Embryonic facial prominence (tissue), 1 donor: ENCODE measurements at regions not wholly inside any gene's neighbourhood (a gene's known extent, or its start where the extent isn't known, plus 50 kb on each side); places are given as distances from the start of the nearest gene placed in this dataset.

ENCODE experiments used
- DNase-seq: peaks from one replicate; pipeline ENCODE4 v3.0.0-alpha.2; 2016; ENCODE audit errors: extremely low spot score

- DNase-seq = no peak
Observed at GRCh38 chr13:73404581-73404980, 345.8 kb downstream of the KLF5 start.

DNA sequence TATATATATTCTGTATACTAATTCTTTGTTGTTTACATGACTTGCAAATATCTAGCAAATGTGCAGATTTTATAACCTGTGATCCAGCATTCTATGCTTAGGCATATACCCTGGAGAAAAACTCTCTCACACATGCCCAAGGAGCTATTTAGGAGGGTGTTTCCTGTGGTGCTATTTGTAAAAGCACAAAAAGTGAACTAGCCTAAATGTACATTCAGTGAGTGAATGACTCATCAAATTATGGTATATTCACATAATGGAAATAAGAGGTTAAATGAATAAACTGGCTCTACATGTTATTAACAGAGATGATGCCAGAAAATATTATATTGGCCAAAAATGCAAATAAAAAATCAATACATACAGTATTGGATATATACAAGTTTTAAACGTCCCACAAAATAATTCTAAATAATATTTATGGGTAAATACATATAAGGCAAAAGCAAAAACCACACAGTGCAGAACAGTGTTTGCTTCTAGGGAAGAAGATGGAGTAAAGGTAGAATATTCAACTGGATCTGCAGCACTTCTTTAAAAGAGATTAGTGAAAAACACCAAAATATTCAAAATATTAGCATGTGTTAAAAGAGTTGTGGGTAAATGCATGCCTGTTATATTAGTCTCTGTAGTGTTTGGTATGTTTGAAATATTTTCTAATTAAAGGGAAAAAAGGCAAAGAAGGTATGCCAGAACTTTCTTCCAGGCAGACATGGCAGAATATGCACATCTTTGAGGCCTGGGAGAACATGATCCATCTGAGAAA, 344.7 kb downstream of the KLF5 start:
- no peak for DNase-seq

- no peak for DNase-seq
Observed at GRCh38 chr13:73401769-73402168, 343.0 kb downstream of the KLF5 start.

GRCh38 chr13:73399347-73400216, 340.8 kb downstream of the KLF5 start:
- peak; percentile 44 for DNase-seq

- no peak for DNase-seq
Observed at GRCh38 chr13:73397496-73398305, 338.9 kb downstream of the KLF5 start.

GRCh38 chr13:73394066-73394465, 335.3 kb downstream of the KLF5 start:
- DNase-seq = no peak

GRCh38 chr13:73390100-73390499, 331.3 kb downstream of the KLF5 start:
- no peak for DNase-seq

DNA sequence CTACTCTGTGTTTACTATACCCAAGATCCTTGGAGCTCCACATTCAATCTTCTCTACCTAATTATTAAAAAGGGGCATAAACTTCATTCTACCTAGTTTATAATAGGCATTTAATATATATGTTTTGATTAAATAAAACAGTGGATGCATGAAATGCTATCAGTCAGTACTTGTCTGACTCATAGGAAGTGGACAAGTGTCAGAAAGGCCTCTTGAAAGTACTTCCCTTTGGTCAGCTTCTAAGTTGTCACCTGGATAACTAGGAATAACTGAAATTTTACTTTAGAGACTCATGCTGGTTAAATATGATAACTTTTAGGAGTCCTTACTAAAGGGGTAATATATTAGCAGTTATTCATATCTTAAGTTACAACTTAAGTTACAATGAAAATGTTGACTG, 329.8 kb downstream of the KLF5 start:
- DNase-seq = no peak

DNA sequence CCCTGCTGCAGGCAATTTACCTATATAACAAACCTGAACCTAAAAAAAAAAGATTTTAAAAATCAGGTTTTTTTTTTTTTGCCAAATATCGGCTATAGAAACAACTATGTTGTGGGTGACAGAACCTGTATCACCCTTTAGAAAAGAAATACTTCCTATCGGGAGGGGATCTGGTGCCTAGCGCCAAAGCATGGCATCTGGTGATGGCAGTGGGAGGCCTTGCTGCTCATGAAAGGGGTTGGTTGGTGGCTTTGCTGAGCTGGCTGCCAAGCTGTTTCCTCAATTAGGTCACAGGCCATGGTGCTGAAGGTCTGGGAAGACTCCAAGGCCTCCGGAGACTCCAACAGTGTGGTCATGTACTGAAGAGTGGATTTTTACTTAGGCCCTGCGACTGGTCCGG, 328.5 kb downstream of the KLF5 start:
- no peak for DNase-seq

- DNase-seq = no peak
Observed at GRCh38 chr13:73385848-73386247, 327.0 kb downstream of the KLF5 start.

DNA sequence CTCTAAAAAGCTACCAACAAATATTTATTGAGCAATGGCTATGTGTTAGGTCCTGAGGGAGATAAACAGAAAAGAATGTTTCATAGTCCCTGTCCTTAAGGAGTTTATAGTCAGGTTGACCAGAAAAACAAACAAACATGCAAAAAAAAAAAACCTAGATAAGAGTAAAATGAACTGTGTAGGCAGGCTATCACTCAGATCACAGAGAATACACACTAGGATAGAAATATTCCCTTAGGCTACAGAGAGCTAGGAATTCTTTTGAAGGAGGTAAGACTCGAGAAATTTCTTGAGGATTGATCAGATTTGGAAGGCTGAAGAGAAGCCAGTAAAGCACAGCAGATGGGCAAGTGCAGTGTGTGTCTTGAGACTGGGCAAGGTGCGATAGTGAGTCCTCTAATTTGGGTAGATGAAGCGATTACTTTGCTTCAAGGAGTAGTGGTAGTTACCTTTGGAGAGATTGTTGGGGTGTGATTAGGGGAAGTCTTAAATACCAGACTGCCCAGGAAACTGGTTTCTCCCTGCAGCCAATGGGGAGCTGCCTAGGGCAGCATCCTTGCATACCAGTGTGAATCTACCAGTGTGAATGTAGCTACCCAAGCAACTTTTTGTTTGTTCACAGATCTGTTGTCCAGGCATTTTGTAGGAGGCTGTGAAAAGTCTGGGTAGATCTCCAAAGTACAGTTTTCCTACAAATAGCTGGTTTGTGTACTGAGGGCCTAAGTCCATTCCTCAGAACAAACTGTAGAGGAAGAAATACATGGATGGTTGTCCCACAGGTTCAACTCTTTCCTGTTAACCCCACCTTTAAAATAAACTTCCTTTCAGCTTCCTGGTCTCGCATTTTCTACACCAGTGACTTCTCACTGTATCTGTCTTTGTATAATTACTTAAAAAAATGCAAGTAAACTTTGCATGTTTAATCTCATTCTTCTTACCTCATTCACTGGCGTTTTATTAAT, 314.1 kb downstream of the KLF5 start:
- DNase-seq = no peak

GRCh38 chr13:73370066-73370465, 311.3 kb downstream of the KLF5 start:
- DNase-seq = no peak

DNA sequence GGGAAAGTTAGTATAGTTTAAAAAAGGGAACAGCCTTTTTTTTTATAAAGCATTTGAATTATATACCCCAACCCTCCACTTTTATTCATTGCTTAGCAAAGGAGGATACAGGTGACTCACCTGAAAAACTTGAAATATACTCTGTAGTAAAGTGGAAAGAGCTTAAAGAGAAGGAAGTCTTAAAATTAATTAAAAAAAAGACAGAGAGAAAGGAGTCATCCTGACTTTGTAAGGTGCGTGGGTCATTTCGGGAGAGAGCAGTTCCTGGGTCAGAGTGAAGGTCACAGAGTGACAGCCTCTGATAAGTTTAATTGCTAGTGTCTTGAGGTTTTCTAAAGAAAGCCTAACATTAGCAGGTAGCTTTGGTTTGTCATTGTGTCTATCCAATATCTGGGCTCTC, 310.3 kb downstream of the KLF5 start:
- DNase-seq = no peak

DNA sequence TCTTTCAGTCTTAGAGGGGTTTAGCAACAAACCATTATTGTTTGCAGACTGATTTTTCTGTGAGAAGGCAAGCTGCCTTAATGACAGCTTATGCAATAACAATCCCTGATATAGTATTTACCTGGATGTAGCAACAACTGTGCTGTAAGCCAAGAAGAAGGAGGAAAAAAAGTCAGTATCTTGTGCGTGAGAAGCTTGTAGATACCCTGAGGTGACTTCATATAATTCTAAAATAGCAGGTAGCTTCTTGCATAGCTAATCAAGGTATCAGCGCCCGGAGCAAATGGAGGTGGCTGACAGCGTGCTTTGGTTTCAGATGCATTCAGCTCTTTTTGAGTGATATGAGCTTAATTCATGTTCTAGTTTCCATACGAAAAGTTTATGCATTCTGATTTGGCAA, 309.8 kb downstream of the KLF5 start:
- peak; percentile 29 for DNase-seq

DNA sequence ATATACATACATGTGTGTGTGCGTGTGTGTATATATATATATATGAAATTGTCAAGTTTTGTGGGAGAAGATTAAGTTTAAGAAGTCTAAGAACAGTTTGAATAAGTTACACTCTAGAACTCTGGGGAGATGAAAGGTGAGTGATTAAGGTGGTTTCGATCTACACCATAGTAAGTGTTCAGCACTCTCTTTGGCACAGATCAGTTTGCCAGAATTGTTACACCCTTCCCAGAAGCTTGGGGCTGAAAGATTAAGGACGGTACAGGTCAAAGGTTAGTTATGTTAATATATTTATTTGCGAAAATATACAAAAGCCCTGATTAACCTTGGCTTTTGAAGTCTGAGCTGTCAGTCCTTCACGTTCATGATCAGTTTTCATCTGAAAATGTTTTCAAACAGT, 309.1 kb downstream of the KLF5 start:
- no peak for DNase-seq

DNA sequence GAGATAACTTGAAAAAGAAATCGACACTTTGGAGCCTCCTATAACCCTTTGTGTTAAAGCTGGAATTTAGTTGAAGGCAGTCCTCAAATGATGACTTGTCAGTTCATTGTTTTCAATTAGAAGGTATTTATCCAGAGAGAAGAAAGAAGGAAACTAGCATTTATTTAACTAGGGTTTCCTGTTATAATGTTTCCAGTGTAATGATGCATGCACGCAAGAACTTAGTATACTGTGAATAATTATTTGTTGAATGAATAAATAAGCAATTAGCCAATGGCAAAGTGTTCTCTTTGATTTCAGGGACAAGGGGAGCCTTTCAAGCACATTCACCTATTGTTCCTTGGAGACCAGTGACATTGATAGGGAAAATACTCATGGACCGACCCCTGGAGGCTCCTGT, 307.4 kb downstream of the KLF5 start:
- DNase-seq = no peak

- DNase-seq = no peak
Observed at GRCh38 chr13:73365681-73366080, 306.9 kb downstream of the KLF5 start.

DNA sequence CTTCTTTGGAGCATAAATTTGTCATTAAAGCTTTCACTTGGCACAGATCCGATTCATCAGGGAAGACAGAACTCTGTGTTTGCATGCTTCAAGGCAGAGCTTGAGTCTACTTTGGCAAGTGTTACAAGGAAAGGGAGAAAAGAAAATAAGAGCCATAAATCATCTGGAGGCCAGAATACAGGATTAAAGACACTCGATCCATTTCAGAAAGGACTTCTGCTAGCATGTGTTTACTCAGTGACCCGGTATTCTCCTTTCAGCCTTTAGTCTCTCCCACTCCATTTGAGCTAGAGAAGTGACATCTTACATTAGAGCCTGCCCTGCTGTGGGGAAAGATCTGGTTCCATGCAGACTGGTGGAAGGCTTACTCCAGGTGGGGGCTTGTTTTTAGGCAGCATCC, 306.4 kb downstream of the KLF5 start:
- no peak for DNase-seq

DNA sequence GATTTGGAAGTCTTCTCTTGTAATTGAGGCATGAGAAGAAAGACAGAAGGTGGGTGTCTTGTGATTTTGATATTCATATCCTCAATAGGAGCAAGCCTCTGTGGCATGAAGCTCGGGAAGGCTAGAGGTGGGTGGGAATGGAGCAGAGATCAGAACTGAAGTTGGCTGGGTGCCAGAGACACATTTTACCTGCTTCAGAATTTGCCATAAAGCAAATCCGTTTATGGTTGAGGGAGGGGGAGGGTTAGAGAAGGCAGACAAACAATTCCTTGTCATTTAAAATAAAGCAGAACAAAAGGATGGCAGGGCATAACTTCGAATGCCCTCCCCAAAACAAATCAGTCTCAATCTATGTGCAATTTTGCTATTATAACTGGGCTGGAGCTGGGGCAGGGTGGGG, 305.9 kb downstream of the KLF5 start:
- DNase-seq = no peak

DNA sequence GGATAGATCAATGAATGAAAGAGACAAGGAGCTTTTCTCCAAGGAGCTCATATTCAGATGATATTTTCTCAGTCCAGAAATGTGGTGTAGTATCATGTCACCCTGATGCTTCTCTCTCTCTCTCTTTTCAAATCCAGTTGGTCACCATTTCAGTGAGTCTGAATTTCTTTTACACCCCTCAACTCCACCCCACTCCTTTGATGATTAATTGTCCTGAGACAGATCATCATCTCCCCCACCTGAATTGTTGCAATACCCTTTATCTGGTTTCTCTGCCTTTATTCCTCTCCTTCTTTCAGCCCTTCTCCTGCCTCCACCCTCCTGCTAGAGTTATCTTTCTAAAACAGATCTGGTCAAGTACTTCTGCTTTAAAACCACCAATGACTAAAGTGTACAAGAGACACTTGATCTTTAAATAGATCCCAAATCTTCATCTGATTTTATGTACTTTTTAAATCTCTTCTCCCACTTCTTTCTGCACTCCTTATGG, 299.8 kb downstream of the KLF5 start:
- DNase-seq = no peak

- no peak for DNase-seq
Observed at GRCh38 chr13:73355134-73355533, 296.3 kb downstream of the KLF5 start.
